Fibroblast of mammary gland (primary cell): ENCODE measurements at regions not wholly inside any gene's neighbourhood (a gene's known extent, or its start where the extent isn't known, plus 50 kb on each side); places are given as distances from the start of the nearest gene placed in this dataset.

Experiments
- DNase-seq: peaks from one replicate; pipeline ENCODE4 v3.0.0-alpha.2; 2010; ENCODE audit warnings: low read depth
- H3K4me3 ChIP-seq: 2 replicates; pipeline ENCODE4 v1.5.1; 2011; ENCODE audit warnings: low read depth, mild to moderate bottlenecking, low read length, moderate library complexity; ENCODE audit not compliant: control insufficient read depth
- CTCF ChIP-seq: conservative IDR thresholded peaks from 2 replicates; pipeline ENCODE4 v1.5.1; 2011; ENCODE audit warnings: low read depth, low read length, inconsistent platforms; ENCODE audit not compliant: control insufficient read depth, insufficient read depth

- no peak for DNase-seq
- no peak for TF ChIP-seq CTCF
These were observed 283.3 kb upstream of the FOXF1 start for GRCh38 chr16:86227041-86227440.

GRCh38 chr16:86227801-86228200 is 282.5 kb upstream of the FOXF1 start:
- DNase-seq, result peak; percentile 35
- TF ChIP-seq CTCF, result no peak
- no peak overlapping the region for H3K4me3 ChIP-seq

More at GRCh38 chr16:86227041-86227440, 283.3 kb upstream of the FOXF1 start:
- H3K4me3 ChIP-seq, result no peak overlapping the region

- no peak for DNase-seq
- H3K4me3 ChIP-seq, result no peak overlapping the region
- no peak for TF ChIP-seq CTCF
These were observed 281.6 kb upstream of the FOXF1 start for GRCh38 chr16:86228713-86229112.

- DNase-seq, result no peak
- H3K4me3 ChIP-seq, result no peak overlapping the region
- TF ChIP-seq CTCF, result no peak
These were observed 281.0 kb upstream of the FOXF1 start for GRCh38 chr16:86229283-86229682.

- no peak overlapping the region for H3K4me3 ChIP-seq
- TF ChIP-seq CTCF, result no peak
- no peak for DNase-seq
These were observed 280.3 kb upstream of the FOXF1 start for GRCh38 chr16:86229866-86230656.

- H3K4me3 ChIP-seq, result no peak overlapping the region
- TF ChIP-seq CTCF, result no peak
- DNase-seq, result no peak
These were observed 278.9 kb upstream of the FOXF1 start for GRCh38 chr16:86231321-86231995.
